Smooth muscle cell (in vitro differentiated cells): ENCODE measurements at regions not wholly inside any gene's neighbourhood (a gene's known extent, or its start where the extent isn't known, plus 50 kb on each side); places are given as distances from the start of the nearest gene placed in this dataset.
"Not testable (repeated sequence)": the region's sequence is repeated elsewhere in the genome, so short reads cannot be mapped to it uniquely, and the experiment has no call there.

ENCODE experiments used
- DNase-seq: peaks from one replicate; lab custom pipeline; 2025; ENCODE audit not compliant: unreplicated experiment; lab: John Stamatoyannopoulos, UW
- H2AFZ ChIP-seq: fragments of 200-600 bp; sonication (generic); 2 replicates; pipeline ENCODE4 v1.6.0; 2016; ENCODE audit warnings: antibody characterized with exemption, low read depth, mild to moderate bottlenecking
- H3F3A ChIP-seq: fragments of 200-600 bp; sonication (generic); 2 replicates; pipeline ENCODE4 v1.6.0; 2017; ENCODE audit warnings: antibody characterized with exemption, low read depth
- H3K27ac ChIP-seq: fragments of 200-600 bp; sonication (generic); 2 replicates; pipeline ENCODE4 v1.5.1; 2016; ENCODE audit warnings: low read depth, mild to moderate bottlenecking
- H3K27me3 ChIP-seq: fragments of 200-600 bp; sonication (generic); 2 replicates; pipeline ENCODE4 v1.6.1; 2016; ENCODE audit warnings: low read depth, mild to moderate bottlenecking
- H3K36me3 ChIP-seq: fragments of 200-600 bp; sonication (generic); 2 replicates; pipeline ENCODE4 v1.5.1; 2016; ENCODE audit warnings: low read depth
- H3K4me1 ChIP-seq: fragments of 200-600 bp; sonication (generic); 2 replicates; pipeline ENCODE4 v1.5.1; 2016; ENCODE audit warnings: low read depth
- H3K4me2 ChIP-seq: fragments of 200-600 bp; sonication (generic); 2 replicates; pipeline ENCODE4 v1.6.0; 2016; ENCODE audit warnings: mild to moderate bottlenecking
- H3K4me3 ChIP-seq: fragments of 200-600 bp; sonication (generic); 2 replicates; pipeline ENCODE4 v1.5.1; 2016; ENCODE audit warnings: mild to moderate bottlenecking
- H3K79me2 ChIP-seq: fragments of 200-600 bp; sonication (generic); 2 replicates; pipeline ENCODE4 v1.6.0; 2016; ENCODE audit warnings: low read depth, mild to moderate bottlenecking
- H3K9ac ChIP-seq: fragments of 200-600 bp; sonication (generic); 2 replicates; pipeline ENCODE4 v1.6.0; 2016; ENCODE audit warnings: low read depth
- H3K9me3 ChIP-seq: fragments of 200-600 bp; sonication (generic); replicated peaks from 2 replicates; pipeline ENCODE4 v1.5.1; 2016; ENCODE audit warnings: low read depth
- H4K20me1 ChIP-seq: fragments of 200-600 bp; sonication (generic); 2 replicates; pipeline ENCODE4 v1.6.0; 2016; ENCODE audit warnings: low read depth
- WGBS: methylation state at CpG from one replicate; pipeline ENCODE4 v1.1.7; 2016; ENCODE audit warnings: low lambda C conversion rate; 5-methylcytosine and 5-hydroxymethylcytosine counted together
- TF ChIP-seq, protein P1 (sequence below): fragments of 200-600 bp; sonication (generic); IDR thresholded peaks from 2 replicates; pipeline ENCODE4 v1.5.1; 2017; ENCODE audit warnings: borderline replicate concordance, mild to moderate bottlenecking, antibody characterized with exemption; ENCODE audit not compliant: insufficient read depth, poor library complexity, severe bottlenecking

DNA sequence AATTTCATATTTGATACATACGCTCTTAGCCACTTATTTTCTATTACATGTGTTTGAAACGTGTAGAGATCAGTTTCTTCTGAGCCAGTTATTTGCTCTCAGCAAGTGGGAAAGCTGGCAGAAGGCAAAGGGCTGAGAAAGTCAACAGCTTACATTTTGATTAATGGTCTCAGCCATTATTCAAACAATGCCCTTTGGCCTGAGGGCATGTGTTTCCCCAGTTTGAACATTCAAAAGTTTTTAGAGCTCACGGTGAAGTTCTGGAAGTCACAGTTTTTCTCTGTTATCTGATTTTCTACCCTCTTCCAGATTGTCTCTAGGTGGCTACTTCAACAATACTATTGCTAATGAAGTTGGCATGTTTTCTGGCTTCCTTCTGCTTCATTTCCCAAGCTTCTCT, 591.8 kb upstream of the CPEB2 start:
- H3F3A ChIP-seq: no peaks in the 10 kb centered on the region
- no peaks in the 10 kb centered on the region for H4K20me1 ChIP-seq
- H3K4me2 ChIP-seq: no peak overlapping the region
- no peaks in the 10 kb centered on the region for H3K36me3 ChIP-seq
- no peaks in the 10 kb centered on the region for H3K9me3 ChIP-seq
- H3K4me3 ChIP-seq: no peak overlapping the region
- H3K9ac ChIP-seq: no peak overlapping the region
- no peaks in the 10 kb centered on the region for H3K4me1 ChIP-seq
- TF ChIP-seq, protein P1, sequence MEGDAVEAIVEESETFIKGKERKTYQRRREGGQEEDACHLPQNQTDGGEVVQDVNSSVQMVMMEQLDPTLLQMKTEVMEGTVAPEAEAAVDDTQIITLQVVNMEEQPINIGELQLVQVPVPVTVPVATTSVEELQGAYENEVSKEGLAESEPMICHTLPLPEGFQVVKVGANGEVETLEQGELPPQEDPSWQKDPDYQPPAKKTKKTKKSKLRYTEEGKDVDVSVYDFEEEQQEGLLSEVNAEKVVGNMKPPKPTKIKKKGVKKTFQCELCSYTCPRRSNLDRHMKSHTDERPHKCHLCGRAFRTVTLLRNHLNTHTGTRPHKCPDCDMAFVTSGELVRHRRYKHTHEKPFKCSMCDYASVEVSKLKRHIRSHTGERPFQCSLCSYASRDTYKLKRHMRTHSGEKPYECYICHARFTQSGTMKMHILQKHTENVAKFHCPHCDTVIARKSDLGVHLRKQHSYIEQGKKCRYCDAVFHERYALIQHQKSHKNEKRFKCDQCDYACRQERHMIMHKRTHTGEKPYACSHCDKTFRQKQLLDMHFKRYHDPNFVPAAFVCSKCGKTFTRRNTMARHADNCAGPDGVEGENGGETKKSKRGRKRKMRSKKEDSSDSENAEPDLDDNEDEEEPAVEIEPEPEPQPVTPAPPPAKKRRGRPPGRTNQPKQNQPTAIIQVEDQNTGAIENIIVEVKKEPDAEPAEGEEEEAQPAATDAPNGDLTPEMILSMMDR: no peak
- DNase-seq: no peak
- no peak overlapping the region for H2AFZ ChIP-seq
- H3K27ac ChIP-seq: no peak overlapping the region
- peaks cover 19% of the 10 kb centered on the region for H3K27me3 ChIP-seq
- 53% methylated on average over 3 of the region's 3 CpGs for WGBS
- no peaks in the 10 kb centered on the region for H3K79me2 ChIP-seq

DNA sequence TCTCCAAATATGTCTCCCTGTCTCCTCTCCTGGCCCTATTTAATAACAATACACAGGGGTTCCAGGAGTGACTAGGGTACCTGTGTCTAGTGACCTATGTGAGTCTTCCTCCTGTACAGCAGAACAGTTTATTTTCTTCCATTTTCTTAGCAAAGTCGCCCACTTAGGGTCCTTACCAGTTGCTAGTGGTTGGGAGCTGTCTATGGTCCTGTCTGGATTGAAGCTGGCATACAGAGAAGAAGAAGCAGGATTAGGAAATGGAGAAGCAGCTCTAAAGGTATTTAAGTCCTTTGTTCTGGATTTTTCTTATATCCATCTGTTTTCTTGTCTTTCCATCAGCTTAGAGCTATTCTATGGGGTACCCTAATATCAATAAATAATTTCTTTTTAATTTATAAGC, 587.1 kb upstream of the CPEB2 start:
- Histone ChIP-seq H3K9ac (no peak overlapping the region), H2AFZ (no peak overlapping the region), H3K27ac (no peak overlapping the region), H3K79me2 (no peaks in the 10 kb centered on the region), H3K4me1 (no peaks in the 10 kb centered on the region), H3K36me3 (no peaks in the 10 kb centered on the region), H4K20me1 (no peaks in the 10 kb centered on the region), H3K27me3 (peaks cover 22% of the 10 kb centered on the region), H3F3A (no peaks in the 10 kb centered on the region), H3K4me2 (no peak overlapping the region), H3K9me3 (no peaks in the 10 kb centered on the region), H3K4me3 (no peak overlapping the region)
- 20% methylated on average over 1 of the region's 1 CpG for WGBS
- DNase-seq: no peak
- TF ChIP-seq, protein P1: no peak

DNA sequence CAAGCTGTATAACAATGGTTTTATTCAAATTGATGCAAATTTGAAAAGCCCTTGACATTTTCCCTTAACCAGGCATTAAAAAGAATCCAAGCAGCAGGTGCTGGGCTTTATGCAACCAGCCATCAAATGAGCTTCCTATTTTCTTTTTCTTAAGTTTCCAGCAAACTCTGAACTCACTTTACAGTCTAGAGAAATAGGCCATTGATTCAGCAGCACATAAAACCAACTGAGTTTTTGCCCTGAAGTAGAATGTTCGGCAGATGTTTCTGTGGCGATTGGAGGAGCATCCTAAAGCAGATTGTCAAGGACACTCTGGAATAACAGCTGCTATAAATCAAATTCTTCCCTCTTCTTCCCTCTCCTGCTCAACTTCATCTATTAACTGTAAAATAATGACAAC, 582.8 kb upstream of the CPEB2 start:
- Histone ChIP-seq H4K20me1 (no peaks in the 10 kb centered on the region), H3K4me3 (no peak overlapping the region), H3K4me2 (no peak overlapping the region), H3K9me3 (no peaks in the 10 kb centered on the region), H2AFZ (no peak overlapping the region), H3K4me1 (no peaks in the 10 kb centered on the region), H3K27ac (no peak overlapping the region), H3K36me3 (no peaks in the 10 kb centered on the region), H3F3A (no peaks in the 10 kb centered on the region), H3K79me2 (no peaks in the 10 kb centered on the region), H3K9ac (no peak overlapping the region), H3K27me3 (peaks cover 10% of the 10 kb centered on the region)
- DNase-seq: no peak
- TF ChIP-seq, protein P1: no peak
- WGBS: 29% methylated on average over 2 of the region's 2 CpGs

DNA sequence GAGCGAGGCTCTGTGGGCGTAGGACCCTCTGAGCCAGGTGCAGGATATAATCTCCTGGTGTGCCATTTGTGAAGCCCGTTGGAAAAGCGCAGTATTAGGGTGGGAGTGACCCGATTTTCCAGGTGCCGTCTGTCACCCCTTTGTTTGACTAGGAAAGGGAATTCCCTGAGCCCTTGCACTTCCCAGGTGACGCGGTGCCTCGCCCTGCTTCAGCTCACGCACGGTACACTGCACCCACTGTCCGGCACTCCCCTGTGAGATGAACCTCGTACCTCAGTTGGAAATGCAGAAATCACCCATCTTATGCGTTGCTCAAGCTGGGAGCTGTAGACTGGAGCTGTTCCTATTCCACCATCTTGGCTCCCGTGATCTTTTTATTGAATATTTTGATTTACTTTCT, 576.0 kb upstream of the CPEB2 start:
- H3K27me3 ChIP-seq: peaks cover 12% of the 10 kb centered on the region
- not testable (repeated sequence) for H4K20me1 ChIP-seq, H3K79me2 ChIP-seq, H2AFZ ChIP-seq, DNase-seq, H3K27ac ChIP-seq, H3F3A ChIP-seq, H3K4me2 ChIP-seq, H3K4me1 ChIP-seq, H3K9ac ChIP-seq, H3K36me3 ChIP-seq, H3K4me3 ChIP-seq, H3K9me3 ChIP-seq
- WGBS: 94% methylated on average over 15 of the region's 15 CpGs
